ENCODE measurements at regions not wholly inside any gene's neighbourhood (a gene's known extent, or its start where the extent isn't known, plus 50 kb on each side); places are given as distances from the start of the nearest gene placed in this dataset.

DNA sequence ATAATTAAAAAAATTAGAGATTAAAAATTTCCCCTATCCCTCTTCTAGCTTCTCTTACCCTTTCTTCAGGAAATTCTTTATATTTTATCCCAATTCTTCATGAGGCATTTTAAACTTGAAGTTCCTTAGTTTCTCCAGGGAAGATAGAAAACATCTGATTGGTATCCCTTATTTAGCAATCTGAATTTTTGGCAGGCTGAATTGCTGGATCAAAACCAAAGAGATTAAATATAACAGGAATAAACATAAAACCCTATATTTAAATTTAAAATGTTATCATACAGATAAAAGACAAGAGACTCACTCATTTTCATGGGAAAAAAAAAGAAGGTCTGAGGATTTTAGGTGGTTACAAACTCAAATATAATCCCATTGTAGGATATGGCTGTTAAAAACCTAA, 204.2 kb downstream of the CHRM3 start:
- H3K9me3 ChIP-seq (ENCODE audit: insufficient read depth, low read depth): no peaks in the 10 kb centered on the region; the same call in none of the 2 replicates
- no peaks in the 10 kb centered on the region for H3K4me1 ChIP-seq (replicated peaks; ENCODE audit: insufficient read depth)
- H3K4me3 ChIP-seq: no peak overlapping the region
- no TSS peak for BruUV-seq (replicated peaks)
- H3K79me2 ChIP-seq (ENCODE audit: low read depth): no peaks in the 10 kb centered on the region
- no peaks in the 10 kb centered on the region for H3K27me3 ChIP-seq (ENCODE audit: insufficient read depth, low read depth)
- no peak overlapping the region for H3K4me2 ChIP-seq
- H3K9me2 ChIP-seq (ENCODE audit: insufficient read depth): no peaks in the 10 kb centered on the region; the same call in 1 of the 2 replicates
- H2AFZ ChIP-seq: no peak overlapping the region
- no peaks in the 10 kb centered on the region for H4K20me1 ChIP-seq (ENCODE audit: insufficient read depth)
- no peak overlapping the region for H3K27ac ChIP-seq
- DNase-seq: no peak
- intact Hi-C loops (cut with micrococcal nuclease; ENCODE audit: unreplicated experiment): no loop called here
- no peaks in the 10 kb centered on the region for H3K36me3 ChIP-seq (ENCODE audit: low read depth)
- CTCF ChIA-PET: no interaction called here
- POLR2A ChIA-PET (ENCODE audit: unreplicated experiment): no interaction called here
- TF ChIP-seq, protein P1, sequence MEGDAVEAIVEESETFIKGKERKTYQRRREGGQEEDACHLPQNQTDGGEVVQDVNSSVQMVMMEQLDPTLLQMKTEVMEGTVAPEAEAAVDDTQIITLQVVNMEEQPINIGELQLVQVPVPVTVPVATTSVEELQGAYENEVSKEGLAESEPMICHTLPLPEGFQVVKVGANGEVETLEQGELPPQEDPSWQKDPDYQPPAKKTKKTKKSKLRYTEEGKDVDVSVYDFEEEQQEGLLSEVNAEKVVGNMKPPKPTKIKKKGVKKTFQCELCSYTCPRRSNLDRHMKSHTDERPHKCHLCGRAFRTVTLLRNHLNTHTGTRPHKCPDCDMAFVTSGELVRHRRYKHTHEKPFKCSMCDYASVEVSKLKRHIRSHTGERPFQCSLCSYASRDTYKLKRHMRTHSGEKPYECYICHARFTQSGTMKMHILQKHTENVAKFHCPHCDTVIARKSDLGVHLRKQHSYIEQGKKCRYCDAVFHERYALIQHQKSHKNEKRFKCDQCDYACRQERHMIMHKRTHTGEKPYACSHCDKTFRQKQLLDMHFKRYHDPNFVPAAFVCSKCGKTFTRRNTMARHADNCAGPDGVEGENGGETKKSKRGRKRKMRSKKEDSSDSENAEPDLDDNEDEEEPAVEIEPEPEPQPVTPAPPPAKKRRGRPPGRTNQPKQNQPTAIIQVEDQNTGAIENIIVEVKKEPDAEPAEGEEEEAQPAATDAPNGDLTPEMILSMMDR (conservative IDR thresholded peaks at IDR 0.05): no peak
- TF ChIP-seq EZH2 (IDR thresholded peaks at IDR 0.05; ENCODE audit: low read depth): no peak
- H3F3A ChIP-seq (ENCODE audit: insufficient read depth, low read depth): no peaks in the 10 kb centered on the region

DNA sequence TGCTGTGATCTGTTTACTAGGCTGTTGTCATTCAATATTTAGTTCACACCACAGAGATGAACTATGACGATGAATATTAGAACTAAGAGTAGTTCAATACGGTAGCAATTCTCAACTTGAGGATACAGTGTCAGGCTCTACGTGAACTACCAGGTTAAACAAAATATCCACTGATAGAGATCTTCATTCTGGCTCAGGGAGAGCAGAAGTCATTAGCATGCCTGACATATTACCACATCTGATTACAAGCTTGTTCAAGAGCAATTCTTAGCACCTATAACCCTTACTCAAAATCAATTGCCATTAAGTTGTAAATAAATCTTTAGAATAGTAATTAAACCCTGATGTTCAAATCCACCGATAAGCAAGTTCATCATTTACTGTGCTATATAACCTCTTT, 207.2 kb downstream of the CHRM3 start:
- DNase-seq: no peak
- Histone ChIP-seq H3K27me3 (ENCODE audit: insufficient read depth, low read depth) (no peaks in the 10 kb centered on the region), H3K36me3 (ENCODE audit: low read depth) (no peaks in the 10 kb centered on the region), H2AFZ (no peak overlapping the region), H3K4me2 (no peak overlapping the region), H3K4me3 (no peak overlapping the region), H3K27ac (no peak overlapping the region), H3K9me3 (ENCODE audit: insufficient read depth, low read depth) (no peaks in the 10 kb centered on the region; the same call in none of the 2 replicates), H4K20me1 (ENCODE audit: insufficient read depth) (no peaks in the 10 kb centered on the region), H3K4me1 (replicated peaks; ENCODE audit: insufficient read depth) (no peaks in the 10 kb centered on the region), H3K9me2 (ENCODE audit: insufficient read depth) (no peaks in the 10 kb centered on the region; the same call in 1 of the 2 replicates), H3F3A (ENCODE audit: insufficient read depth, low read depth) (no peaks in the 10 kb centered on the region), H3K79me2 (ENCODE audit: low read depth) (no peaks in the 10 kb centered on the region)
- intact Hi-C loops (cut with micrococcal nuclease; ENCODE audit: unreplicated experiment): no loop called here
- ChIA-PET CTCF (no interaction called here), POLR2A (ENCODE audit: unreplicated experiment) (no interaction called here)
- TF ChIP-seq, protein P1 (conservative IDR thresholded peaks at IDR 0.05): no peak
- TF ChIP-seq EZH2 (IDR thresholded peaks at IDR 0.05; ENCODE audit: low read depth): no peak
- no TSS peak for BruUV-seq (replicated peaks)

DNA sequence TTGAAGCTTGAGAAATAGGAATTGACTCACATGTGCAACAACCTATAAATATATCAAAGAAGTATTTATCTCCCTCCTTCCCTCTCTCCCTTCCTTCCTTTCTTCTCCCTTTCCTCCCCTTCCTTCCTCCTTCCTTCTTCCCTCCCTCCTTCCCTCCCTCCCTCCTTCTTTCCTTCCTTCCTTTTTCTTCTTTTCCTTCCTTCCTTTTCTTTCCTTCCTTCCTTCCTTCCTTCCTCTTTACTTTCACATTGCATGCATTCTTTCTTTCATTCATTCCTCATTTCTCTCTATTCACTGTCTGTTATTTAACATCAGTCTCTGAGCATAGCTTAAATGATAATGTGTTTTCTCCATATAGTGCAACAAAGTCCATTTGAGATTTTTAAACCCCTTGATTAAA, 214.2 kb downstream of the CHRM3 start:
- ChIA-PET POLR2A (ENCODE audit: unreplicated experiment) (no interaction called here), CTCF (no interaction called here)
- H3K27ac ChIP-seq: no peak overlapping the region
- no peaks in the 10 kb centered on the region for H3K36me3 ChIP-seq (ENCODE audit: low read depth)
- no TSS peak for BruUV-seq (replicated peaks)
- H3K4me1 ChIP-seq (replicated peaks; ENCODE audit: insufficient read depth): no peaks in the 10 kb centered on the region
- no peaks in the 10 kb centered on the region for H4K20me1 ChIP-seq (ENCODE audit: insufficient read depth)
- H3K9me2 ChIP-seq (ENCODE audit: insufficient read depth): no peaks in the 10 kb centered on the region
- no peak overlapping the region for H3K4me2 ChIP-seq
- no peak overlapping the region for H2AFZ ChIP-seq
- H3K9me3 ChIP-seq (ENCODE audit: insufficient read depth, low read depth): no peaks in the 10 kb centered on the region
- H3K27me3 ChIP-seq (ENCODE audit: insufficient read depth, low read depth): no peaks in the 10 kb centered on the region
- H3K79me2 ChIP-seq (ENCODE audit: low read depth): no peaks in the 10 kb centered on the region
- intact Hi-C loops (cut with micrococcal nuclease; ENCODE audit: unreplicated experiment): no loop called here
- no peak for DNase-seq
- no peaks in the 10 kb centered on the region for H3F3A ChIP-seq (ENCODE audit: insufficient read depth, low read depth)
- no peak overlapping the region for H3K4me3 ChIP-seq
- TF ChIP-seq, protein P1 (conservative IDR thresholded peaks at IDR 0.05): no peak

Measured in PC-9 (cell line).